Smooth muscle cell (in vitro differentiated cells): ENCODE measurements at regions not wholly inside any gene's neighbourhood (a gene's known extent, or its start where the extent isn't known, plus 50 kb on each side); places are given as distances from the start of the nearest gene placed in this dataset.

Experiments
- DNase-seq: peaks from one replicate; lab custom pipeline; 2025; ENCODE audit not compliant: unreplicated experiment; lab: John Stamatoyannopoulos, UW
- H2AFZ ChIP-seq: fragments of 200-600 bp; sonication (generic); 2 replicates; pipeline ENCODE4 v1.6.0; 2016; ENCODE audit warnings: antibody characterized with exemption, low read depth, mild to moderate bottlenecking
- H3F3A ChIP-seq: fragments of 200-600 bp; sonication (generic); 2 replicates; pipeline ENCODE4 v1.6.0; 2017; ENCODE audit warnings: antibody characterized with exemption, low read depth
- H3K27ac ChIP-seq: fragments of 200-600 bp; sonication (generic); 2 replicates; pipeline ENCODE4 v1.5.1; 2016; ENCODE audit warnings: low read depth, mild to moderate bottlenecking
- H3K27me3 ChIP-seq: fragments of 200-600 bp; sonication (generic); 2 replicates; pipeline ENCODE4 v1.6.1; 2016; ENCODE audit warnings: low read depth, mild to moderate bottlenecking
- H3K36me3 ChIP-seq: fragments of 200-600 bp; sonication (generic); 2 replicates; pipeline ENCODE4 v1.5.1; 2016; ENCODE audit warnings: low read depth
- H3K4me1 ChIP-seq: fragments of 200-600 bp; sonication (generic); 2 replicates; pipeline ENCODE4 v1.5.1; 2016; ENCODE audit warnings: low read depth
- H3K4me2 ChIP-seq: fragments of 200-600 bp; sonication (generic); 2 replicates; pipeline ENCODE4 v1.6.0; 2016; ENCODE audit warnings: mild to moderate bottlenecking
- H3K4me3 ChIP-seq: fragments of 200-600 bp; sonication (generic); 2 replicates; pipeline ENCODE4 v1.5.1; 2016; ENCODE audit warnings: mild to moderate bottlenecking
- H3K79me2 ChIP-seq: fragments of 200-600 bp; sonication (generic); 2 replicates; pipeline ENCODE4 v1.6.0; 2016; ENCODE audit warnings: low read depth, mild to moderate bottlenecking
- H3K9ac ChIP-seq: fragments of 200-600 bp; sonication (generic); 2 replicates; pipeline ENCODE4 v1.6.0; 2016; ENCODE audit warnings: low read depth
- H3K9me3 ChIP-seq: fragments of 200-600 bp; sonication (generic); replicated peaks from 2 replicates; pipeline ENCODE4 v1.5.1; 2016; ENCODE audit warnings: low read depth
- H4K20me1 ChIP-seq: fragments of 200-600 bp; sonication (generic); 2 replicates; pipeline ENCODE4 v1.6.0; 2016; ENCODE audit warnings: low read depth
- WGBS: methylation state at CpG from one replicate; pipeline ENCODE4 v1.1.7; 2016; ENCODE audit warnings: low lambda C conversion rate; 5-methylcytosine and 5-hydroxymethylcytosine counted together
- TF ChIP-seq, protein P1 (sequence below): fragments of 200-600 bp; sonication (generic); IDR thresholded peaks from 2 replicates; pipeline ENCODE4 v1.5.1; 2017; ENCODE audit warnings: borderline replicate concordance, mild to moderate bottlenecking, antibody characterized with exemption; ENCODE audit not compliant: insufficient read depth, poor library complexity, severe bottlenecking

DNA sequence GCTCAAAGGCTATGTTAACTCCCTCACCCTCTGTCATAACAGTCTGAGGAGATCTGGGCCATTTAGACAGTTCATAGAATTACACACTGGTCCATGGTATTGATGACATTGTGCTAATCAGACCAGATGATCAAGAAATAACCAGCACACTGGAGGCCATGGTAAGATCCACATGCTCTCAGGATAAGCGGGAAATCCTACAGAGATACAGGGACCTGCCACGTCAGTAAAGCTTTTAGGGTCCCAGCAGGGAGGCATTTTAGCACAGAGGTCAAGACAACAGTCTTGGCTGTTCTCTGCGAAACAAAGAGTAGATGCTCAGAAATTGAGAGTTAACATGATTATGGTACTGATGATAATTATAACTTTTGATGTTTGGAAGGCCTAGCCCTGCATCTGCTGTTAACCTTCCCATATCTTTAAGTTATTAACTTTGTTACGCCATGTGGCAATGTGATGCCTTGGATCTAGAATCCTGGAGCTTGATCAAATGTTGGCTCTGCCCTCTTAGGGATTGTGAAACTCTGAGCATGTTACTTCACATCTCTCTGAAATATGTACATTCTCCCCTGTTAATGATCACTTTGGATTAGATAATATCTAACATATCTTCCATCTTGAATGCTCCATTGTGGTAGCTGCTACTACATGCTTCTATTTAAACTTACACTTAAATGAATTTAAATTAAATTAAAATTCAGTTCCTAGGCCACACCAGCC, 172.0 kb upstream of the SOX9 start:
- H3K27ac ChIP-seq = no peak overlapping the region
- no peaks in the 10 kb centered on the region for H3K36me3 ChIP-seq
- H3K79me2 ChIP-seq = no peaks in the 10 kb centered on the region
- H3K9ac ChIP-seq = no peak overlapping the region
- no peaks in the 10 kb centered on the region for H4K20me1 ChIP-seq
- H3K27me3 ChIP-seq = no peaks in the 10 kb centered on the region
- DNase-seq = no peak
- H2AFZ ChIP-seq = no peak overlapping the region
- H3F3A ChIP-seq = no peaks in the 10 kb centered on the region
- no peak overlapping the region for H3K4me2 ChIP-seq
- no peaks in the 10 kb centered on the region for H3K4me1 ChIP-seq
- H3K9me3 ChIP-seq = no peaks in the 10 kb centered on the region
- 93% methylated on average over 4 of the region's 4 CpGs for WGBS
- no peak overlapping the region for H3K4me3 ChIP-seq
- TF ChIP-seq, protein P1, sequence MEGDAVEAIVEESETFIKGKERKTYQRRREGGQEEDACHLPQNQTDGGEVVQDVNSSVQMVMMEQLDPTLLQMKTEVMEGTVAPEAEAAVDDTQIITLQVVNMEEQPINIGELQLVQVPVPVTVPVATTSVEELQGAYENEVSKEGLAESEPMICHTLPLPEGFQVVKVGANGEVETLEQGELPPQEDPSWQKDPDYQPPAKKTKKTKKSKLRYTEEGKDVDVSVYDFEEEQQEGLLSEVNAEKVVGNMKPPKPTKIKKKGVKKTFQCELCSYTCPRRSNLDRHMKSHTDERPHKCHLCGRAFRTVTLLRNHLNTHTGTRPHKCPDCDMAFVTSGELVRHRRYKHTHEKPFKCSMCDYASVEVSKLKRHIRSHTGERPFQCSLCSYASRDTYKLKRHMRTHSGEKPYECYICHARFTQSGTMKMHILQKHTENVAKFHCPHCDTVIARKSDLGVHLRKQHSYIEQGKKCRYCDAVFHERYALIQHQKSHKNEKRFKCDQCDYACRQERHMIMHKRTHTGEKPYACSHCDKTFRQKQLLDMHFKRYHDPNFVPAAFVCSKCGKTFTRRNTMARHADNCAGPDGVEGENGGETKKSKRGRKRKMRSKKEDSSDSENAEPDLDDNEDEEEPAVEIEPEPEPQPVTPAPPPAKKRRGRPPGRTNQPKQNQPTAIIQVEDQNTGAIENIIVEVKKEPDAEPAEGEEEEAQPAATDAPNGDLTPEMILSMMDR = no peak

DNA sequence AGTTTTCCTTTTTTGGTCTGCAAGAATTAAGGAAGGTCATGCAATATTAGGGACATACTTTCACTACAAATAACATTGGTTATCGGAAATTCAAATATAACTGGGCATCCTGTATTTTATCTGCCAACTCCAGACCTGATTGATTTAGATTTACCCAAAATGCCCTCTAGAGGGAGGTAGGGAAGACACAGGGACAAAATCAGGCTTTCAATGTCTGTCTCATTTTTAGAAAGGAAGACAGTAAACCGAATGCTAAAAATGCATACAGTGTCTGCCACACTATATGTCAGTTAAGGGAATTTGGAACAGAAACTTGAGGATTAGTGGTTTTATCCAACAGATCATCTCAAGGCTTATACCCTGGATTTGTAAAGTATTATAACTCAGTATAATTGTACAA, 161.7 kb upstream of the SOX9 start:
- no peak for DNase-seq
- H3K4me2 ChIP-seq = no peak overlapping the region
- 87% methylated on average over 2 of the region's 2 CpGs for WGBS

GRCh38 chr17:71963351-71963750, 157.5 kb upstream of the SOX9 start:
- Histone ChIP-seq H3K27me3 (no peaks in the 10 kb centered on the region), H3K9me3 (no peaks in the 10 kb centered on the region), H2AFZ (no peak overlapping the region), H3F3A (no peaks in the 10 kb centered on the region), H3K4me3 (no peak overlapping the region), H3K4me2 (no peak overlapping the region), H3K9ac (no peak overlapping the region), H3K36me3 (no peaks in the 10 kb centered on the region), H3K27ac (no peak overlapping the region), H4K20me1 (no peaks in the 10 kb centered on the region), H3K79me2 (no peaks in the 10 kb centered on the region), H3K4me1 (no peaks in the 10 kb centered on the region)
- TF ChIP-seq, protein P1 = no peak
- no peak for DNase-seq

More for the DNA sequence above, 161.7 kb upstream of the SOX9 start:
- no peaks in the 10 kb centered on the region for H3K4me1 ChIP-seq
- no peaks in the 10 kb centered on the region for H3K27me3 ChIP-seq
- no peaks in the 10 kb centered on the region for H3F3A ChIP-seq
- no peaks in the 10 kb centered on the region for H3K79me2 ChIP-seq
- H4K20me1 ChIP-seq = no peaks in the 10 kb centered on the region
- H2AFZ ChIP-seq = no peak overlapping the region
- H3K9me3 ChIP-seq = no peaks in the 10 kb centered on the region
- H3K27ac ChIP-seq = no peak overlapping the region
- TF ChIP-seq, protein P1 = peak; percentile 47
- H3K36me3 ChIP-seq = no peaks in the 10 kb centered on the region
- no peak overlapping the region for H3K9ac ChIP-seq
- H3K4me3 ChIP-seq = no peak overlapping the region

GRCh38 chr17:71963791-71964190, 157.0 kb upstream of the SOX9 start:
- no peak overlapping the region for H3K9ac ChIP-seq
- TF ChIP-seq, protein P1 = no peak
- no peak overlapping the region for H3K4me2 ChIP-seq
- no peaks in the 10 kb centered on the region for H4K20me1 ChIP-seq
- H3F3A ChIP-seq = no peaks in the 10 kb centered on the region
- H3K79me2 ChIP-seq = no peaks in the 10 kb centered on the region
- DNase-seq = no peak
- H3K4me3 ChIP-seq = no peak overlapping the region
- H3K9me3 ChIP-seq = no peaks in the 10 kb centered on the region
- H2AFZ ChIP-seq = no peak overlapping the region
- no peaks in the 10 kb centered on the region for H3K4me1 ChIP-seq
- H3K27ac ChIP-seq = no peak overlapping the region
- H3K27me3 ChIP-seq = no peaks in the 10 kb centered on the region
- WGBS = 97% methylated on average over 4 of the region's 4 CpGs
- H3K36me3 ChIP-seq = no peaks in the 10 kb centered on the region
